Forelimb muscle (tissue), 1 donor: ENCODE measurements at regions not wholly inside any gene's neighbourhood (a gene's known extent, or its start where the extent isn't known, plus 50 kb on each side); places are given as distances from the start of the nearest gene placed in this dataset.
"Not testable (repeated sequence)": the region's sequence is repeated elsewhere in the genome, so short reads cannot be mapped to it uniquely, and the experiment has no call there.

Experiments
- DNase-seq: peaks from one replicate; pipeline ENCODE4 v3.0.0-alpha.2; 2013; ENCODE audit warnings: low read depth

- no peak for DNase-seq
Observed at GRCh38 chr11:122022646-122023045, 93.4 kb downstream of the BLID start.

DNA sequence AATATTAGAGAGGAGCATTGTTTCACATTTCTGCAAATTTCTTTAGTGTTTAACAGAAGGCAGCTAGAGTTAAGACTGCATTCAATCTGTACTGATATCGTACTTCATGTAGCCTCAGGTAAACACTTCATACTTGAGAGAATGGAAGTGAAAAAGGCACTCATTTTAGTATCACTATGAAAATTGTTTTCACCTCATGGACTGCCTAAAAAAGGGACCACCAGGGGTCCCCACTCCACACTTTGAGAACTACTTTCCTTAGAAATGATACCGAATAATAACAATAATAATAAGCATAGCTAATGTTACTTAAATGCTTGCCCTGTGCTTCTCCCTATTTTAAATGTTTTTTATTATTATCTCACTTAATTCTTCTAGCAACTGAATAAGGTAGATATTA is 95.1 kb downstream of the BLID start:
- no peak for DNase-seq

GRCh38 chr11:122019908-122020694 is 95.9 kb downstream of the BLID start:
- no peak for DNase-seq

DNA sequence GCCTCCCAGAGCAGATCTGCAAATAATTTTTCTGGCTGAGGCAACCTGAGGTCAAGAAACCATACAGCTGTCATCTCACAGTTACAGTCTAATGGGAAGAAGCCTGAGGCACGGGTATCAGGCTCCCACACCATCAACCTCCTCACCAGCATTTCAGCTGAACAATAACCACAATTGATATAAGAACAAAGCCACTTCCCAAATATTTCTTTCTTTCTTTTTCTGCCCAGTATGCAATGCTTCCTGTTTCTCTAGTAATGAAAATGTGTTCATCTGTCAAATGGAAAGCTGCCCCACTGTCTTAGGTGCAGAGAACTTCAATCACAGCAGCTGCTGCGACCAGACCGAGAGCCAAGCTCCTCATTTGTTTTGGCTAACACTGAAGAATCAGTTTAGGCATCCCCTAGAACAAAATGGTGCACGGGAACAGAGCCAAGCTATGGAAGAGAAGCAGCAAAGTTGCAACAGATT is 108.4 kb downstream of the BLID start:
- peak; percentile 53 for DNase-seq

- no peak for DNase-seq
Observed at GRCh38 chr11:122004446-122004845, 111.6 kb downstream of the BLID start.

DNA sequence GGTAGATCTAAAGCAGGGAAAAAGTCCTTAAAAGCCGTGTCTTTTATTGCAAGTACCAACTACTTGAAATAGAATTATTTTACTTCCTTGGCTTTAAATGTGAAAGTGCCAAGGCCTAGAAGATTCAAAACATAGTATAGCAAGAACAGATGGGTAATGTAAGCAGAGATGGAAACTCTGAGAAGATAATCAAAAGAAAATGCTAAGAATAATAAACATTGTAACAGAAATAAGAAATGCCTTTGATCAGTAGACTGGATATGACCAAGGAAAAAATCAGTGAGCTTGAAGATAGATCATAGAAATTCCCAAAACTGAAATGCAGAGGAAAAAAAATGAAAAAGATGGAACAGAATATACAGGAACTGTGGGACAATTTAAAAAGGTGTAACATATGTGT is 113.1 kb downstream of the BLID start:
- DNase-seq: no peak

DNA sequence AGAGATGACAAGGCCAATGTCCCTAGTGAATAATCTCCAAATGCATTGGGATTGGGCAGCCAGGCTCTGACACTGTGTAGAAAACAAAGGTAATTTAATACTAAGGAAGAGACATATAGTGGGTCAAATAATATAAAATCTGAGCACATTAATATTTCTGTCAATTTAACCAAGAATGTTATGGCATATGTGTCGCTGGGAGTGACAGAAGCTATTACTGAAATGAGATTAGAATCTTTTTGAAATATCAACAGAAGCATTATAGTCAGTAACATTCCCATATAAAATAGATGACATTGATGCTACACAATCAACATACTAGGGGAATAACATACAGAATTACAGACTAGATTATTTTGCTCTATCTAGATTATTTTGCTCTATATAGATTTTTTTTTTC is 114.0 kb downstream of the BLID start:
- DNase-seq: no peak

DNA sequence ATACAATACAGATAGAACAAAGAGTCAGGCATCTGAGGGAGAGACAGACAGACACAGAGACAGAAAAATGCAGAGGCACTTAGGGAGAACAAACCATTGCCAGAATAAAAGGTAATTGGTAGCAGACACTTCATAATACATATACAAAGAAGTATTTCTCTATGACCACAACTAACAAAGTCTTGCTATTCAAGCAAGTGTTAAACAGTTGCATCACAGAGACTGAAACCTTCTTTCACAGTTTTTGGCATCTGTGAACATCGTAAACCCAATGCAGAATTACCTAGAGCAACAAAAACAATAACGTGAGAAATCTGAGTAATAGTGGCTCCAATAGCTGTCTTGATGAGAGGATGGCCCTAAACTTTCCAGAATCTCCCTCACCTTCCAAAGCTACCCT is 116.4 kb downstream of the BLID start:
- DNase-seq: no peak

DNA sequence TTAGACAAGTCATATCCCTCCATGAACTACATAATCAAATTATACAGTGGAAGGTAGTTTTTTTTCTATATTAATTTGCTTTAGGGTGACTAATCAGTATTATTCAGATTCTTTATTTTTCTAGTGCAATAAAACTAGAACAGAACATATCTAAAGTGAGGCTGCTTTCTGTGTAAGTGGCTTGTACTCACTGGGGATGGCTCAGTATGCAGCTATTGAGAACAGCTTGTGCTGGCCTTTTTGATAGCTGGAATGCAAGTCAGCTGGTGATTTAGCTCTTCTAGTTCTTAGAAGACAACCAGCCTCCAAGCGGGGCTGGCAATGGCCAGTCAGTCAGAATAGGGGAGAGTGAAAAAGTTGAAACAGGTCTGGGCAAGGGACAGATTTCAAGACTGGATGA is 119.4 kb downstream of the BLID start:
- no peak for DNase-seq

GRCh38 chr11:121983901-121984300 is 132.1 kb downstream of the BLID start:
- no peak for DNase-seq

DNA sequence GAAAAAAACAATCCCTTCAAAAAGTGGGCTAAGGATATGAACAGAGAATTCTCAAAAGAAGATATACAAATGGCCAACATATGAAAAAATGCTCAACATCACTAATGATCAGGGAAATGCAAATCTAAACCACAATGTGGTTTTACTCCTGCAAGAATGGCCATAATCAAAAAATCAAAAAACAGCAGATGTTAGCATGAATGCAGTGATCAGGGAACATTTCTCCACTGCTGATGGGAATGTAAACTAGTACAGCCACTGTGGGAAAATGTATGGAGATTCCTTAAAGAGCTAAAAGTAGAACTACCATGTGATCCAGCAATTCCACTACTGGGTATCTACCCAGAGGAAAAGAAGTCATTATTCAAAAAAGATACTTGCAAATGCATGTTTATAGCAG is 138.1 kb downstream of the BLID start:
- DNase-seq: not testable (repeated sequence)

DNA sequence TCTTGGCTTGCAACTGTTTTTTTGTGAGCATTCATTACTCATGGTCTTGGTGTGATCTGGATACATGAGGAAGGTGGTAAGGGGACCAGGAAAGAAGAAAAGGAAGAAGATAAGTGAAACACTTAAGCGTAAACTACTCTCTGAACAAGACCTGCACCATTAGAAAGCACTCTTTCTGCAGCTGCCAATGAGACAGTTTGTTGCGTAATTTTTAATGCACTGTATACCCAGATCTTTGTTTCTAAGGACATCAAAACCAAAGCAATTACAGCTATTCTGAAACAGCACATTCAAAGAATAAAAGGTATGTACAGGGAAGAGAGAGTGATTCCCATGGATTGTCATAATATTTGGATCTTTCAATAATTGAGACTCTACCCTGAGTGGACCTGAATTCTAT is 147.4 kb downstream of the BLID start:
- no peak for DNase-seq

GRCh38 chr11:121967131-121967704 is 148.8 kb downstream of the BLID start:
- DNase-seq: no peak

DNA sequence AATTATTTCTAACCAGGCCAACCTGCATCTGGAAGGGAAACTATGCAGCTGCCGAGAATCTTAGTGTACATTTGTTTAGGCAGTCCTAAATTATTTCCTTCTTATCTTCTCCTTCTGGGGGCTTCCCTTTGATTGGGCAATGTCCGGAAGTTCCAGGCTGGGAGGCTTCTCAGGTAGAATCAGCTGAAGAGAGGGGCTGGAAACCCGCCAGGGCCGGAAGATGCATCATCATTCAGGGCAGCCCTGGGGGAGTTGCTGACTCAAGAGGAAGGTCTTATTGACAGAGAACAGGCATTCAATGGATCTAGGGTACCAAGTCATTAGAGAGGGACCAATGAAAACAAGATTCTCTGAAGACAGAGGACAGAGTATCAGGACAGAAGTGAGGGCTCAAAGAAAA is 150.7 kb downstream of the BLID start:
- DNase-seq: no peak

- no peak for DNase-seq
Observed at GRCh38 chr11:121964591-121964990, 151.4 kb downstream of the BLID start.

DNA sequence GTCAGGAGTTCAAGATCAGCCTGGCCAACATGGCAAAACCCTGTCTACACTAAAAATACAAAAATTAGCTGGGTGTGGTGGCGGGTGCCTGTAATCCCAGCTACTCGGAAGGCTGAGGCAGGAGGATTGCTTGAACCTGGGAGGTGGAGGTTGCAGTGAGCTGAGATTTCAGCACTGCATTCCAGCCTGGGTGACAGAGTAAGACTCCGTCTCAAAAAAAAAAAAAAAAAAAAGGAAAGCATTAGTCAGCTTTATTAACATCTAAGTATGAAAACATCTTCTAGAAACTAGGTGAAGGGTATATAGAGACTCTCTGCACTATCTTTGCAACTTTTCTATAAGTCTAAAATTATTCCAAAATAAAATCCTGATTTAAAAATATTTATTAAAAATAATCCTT is 152.2 kb downstream of the BLID start:
- not testable (repeated sequence) for DNase-seq

DNA sequence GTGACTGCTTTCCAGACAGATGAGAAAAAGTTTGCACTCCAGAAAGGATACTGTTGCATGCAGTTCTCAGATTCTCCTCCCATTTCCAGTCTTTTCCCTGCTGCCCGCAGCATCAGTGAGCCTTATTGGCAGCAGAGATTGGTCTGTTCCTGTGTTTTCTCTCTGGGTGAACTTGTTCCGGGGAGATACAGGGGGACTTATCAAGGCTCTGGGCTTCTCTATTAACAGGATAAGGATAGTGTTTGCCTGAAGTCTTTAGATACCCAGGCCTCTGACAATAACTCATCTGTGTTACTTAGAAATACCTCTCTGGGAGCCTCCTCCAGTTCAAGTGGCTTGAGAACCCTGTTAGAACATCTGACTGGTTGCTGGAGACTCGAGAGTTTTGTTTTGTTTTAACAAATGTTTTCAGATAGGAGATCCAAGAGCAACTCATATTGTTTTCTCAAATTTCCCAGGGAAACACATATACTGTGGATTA is 154.7 kb downstream of the BLID start:
- no peak for DNase-seq

DNA sequence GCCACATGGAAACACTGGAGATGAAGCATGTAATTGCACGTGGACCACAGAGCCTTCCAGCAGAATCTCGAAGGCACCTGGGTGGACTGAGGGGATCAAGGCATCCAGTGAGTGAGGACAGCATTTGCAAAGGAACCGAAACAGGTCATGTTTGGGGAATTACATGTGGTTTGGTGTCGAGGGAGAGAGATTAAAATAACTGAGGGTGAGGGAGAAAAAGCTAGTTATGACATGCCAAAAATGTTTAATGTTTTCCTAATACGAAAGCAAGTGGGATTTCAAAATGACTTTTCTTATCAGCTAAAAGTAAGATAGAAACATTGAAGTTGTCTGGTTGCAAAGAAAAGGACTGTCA is 157.1 kb downstream of the BLID start:
- no peak for DNase-seq

- DNase-seq: no peak
Observed at GRCh38 chr11:121958323-121958970, 157.6 kb downstream of the BLID start.

- DNase-seq: no peak
Observed at GRCh38 chr11:121953122-121953521, 162.9 kb downstream of the BLID start.

DNA sequence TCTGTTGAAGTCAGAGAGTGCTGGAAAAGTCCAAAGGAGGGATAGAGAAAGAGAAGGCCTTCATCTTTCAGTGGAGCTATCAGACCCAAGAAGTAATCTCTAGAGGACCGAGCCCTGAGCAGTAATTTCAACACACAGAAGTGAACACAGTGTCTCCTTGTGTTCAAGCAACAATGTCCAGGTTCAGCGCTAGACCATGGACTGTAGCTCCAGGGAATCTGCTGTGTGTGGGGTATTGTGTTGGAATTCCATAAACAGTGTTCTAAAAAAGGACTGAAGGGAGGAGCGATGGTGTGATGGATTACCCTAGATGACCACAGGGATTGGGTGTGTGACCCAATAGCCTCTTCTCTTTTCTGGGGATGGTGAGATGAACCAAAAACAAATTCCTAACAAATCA is 165.9 kb downstream of the BLID start:
- DNase-seq: no peak

DNA sequence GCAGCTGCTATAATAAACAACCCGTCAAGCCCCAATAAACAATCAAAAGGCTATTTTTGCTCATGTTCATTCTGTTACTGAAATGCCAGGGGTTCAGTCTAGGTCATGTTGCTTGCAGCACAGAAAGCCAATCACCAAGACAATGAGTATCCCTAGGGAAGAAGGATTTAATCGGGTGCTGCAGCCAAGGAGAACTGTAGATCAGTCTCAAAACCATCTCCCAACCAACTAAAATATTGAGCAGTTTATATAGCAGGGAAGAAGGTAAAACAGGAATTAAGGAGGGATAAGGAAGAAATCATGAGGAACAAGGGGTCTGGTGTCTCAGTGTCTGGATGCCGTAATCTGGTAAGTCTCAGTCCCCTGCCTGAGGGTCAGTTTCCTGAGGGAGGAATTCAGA is 169.5 kb downstream of the BLID start:
- DNase-seq: no peak
